Neural cell (in vitro differentiated cells): ENCODE measurements at regions not wholly inside any gene's neighbourhood (a gene's known extent, or its start where the extent isn't known, plus 50 kb on each side); places are given as distances from the start of the nearest gene placed in this dataset.

Experiments
- EP300 ChIP-seq: fragments of 450-650 bp; conservative IDR thresholded peaks from 2 replicates; pipeline ENCODE4 v1.6.1; 2014; ENCODE audit warnings: antibody characterized with exemption, mild to moderate bottlenecking, moderate library complexity; ENCODE audit not compliant: poor library complexity, severe bottlenecking
- SMC3 ChIP-seq: fragments of 450-650 bp; conservative IDR thresholded peaks from 2 replicates; pipeline ENCODE4 v1.6.1; 2014; ENCODE audit warnings: antibody characterized with exemption, mild to moderate bottlenecking, moderate library complexity; ENCODE audit not compliant: poor library complexity
- TAF1 ChIP-seq: IDR thresholded peaks from 2 replicates; pipeline ENCODE4 v1.6.1; 2012; ENCODE audit warnings: low read depth
- TF ChIP-seq, protein P1 (sequence below): fragments of 450-650 bp; IDR thresholded peaks from 2 replicates; pipeline ENCODE4 v1.5.1; 2014; ENCODE audit warnings: antibody characterized with exemption, mild to moderate bottlenecking, moderate library complexity; ENCODE audit not compliant: poor library complexity, severe bottlenecking
- TF ChIP-seq, protein P2 (sequence below): IDR thresholded peaks from 2 replicates; pipeline ENCODE4 v1.6.1; 2012; ENCODE audit warnings: borderline replicate concordance

DNA sequence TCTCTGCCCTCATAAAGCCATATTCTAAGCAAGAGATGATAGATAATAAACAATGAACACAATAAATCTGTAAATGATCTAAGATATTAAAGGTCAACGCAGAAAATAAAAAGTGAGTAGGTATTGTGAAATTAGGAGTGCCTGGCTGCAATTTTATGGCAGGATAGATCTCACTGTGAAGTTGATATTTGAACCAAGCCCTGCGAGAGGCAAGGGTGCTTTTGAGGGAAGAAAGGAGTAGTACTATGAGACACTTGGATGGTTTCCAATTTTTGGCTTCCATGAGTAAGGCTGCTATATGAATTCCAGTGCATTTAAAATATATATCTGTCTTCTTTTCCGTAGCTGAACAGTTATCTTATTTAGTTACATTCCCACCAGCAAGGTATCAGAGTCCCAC is 720.0 kb upstream of the CNTN5 start:
- TF ChIP-seq, protein P1, sequence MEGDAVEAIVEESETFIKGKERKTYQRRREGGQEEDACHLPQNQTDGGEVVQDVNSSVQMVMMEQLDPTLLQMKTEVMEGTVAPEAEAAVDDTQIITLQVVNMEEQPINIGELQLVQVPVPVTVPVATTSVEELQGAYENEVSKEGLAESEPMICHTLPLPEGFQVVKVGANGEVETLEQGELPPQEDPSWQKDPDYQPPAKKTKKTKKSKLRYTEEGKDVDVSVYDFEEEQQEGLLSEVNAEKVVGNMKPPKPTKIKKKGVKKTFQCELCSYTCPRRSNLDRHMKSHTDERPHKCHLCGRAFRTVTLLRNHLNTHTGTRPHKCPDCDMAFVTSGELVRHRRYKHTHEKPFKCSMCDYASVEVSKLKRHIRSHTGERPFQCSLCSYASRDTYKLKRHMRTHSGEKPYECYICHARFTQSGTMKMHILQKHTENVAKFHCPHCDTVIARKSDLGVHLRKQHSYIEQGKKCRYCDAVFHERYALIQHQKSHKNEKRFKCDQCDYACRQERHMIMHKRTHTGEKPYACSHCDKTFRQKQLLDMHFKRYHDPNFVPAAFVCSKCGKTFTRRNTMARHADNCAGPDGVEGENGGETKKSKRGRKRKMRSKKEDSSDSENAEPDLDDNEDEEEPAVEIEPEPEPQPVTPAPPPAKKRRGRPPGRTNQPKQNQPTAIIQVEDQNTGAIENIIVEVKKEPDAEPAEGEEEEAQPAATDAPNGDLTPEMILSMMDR = no peak
- TF ChIP-seq EP300 (no peak), SMC3 (no peak), TAF1 (no peak)
- TF ChIP-seq, protein P2, sequence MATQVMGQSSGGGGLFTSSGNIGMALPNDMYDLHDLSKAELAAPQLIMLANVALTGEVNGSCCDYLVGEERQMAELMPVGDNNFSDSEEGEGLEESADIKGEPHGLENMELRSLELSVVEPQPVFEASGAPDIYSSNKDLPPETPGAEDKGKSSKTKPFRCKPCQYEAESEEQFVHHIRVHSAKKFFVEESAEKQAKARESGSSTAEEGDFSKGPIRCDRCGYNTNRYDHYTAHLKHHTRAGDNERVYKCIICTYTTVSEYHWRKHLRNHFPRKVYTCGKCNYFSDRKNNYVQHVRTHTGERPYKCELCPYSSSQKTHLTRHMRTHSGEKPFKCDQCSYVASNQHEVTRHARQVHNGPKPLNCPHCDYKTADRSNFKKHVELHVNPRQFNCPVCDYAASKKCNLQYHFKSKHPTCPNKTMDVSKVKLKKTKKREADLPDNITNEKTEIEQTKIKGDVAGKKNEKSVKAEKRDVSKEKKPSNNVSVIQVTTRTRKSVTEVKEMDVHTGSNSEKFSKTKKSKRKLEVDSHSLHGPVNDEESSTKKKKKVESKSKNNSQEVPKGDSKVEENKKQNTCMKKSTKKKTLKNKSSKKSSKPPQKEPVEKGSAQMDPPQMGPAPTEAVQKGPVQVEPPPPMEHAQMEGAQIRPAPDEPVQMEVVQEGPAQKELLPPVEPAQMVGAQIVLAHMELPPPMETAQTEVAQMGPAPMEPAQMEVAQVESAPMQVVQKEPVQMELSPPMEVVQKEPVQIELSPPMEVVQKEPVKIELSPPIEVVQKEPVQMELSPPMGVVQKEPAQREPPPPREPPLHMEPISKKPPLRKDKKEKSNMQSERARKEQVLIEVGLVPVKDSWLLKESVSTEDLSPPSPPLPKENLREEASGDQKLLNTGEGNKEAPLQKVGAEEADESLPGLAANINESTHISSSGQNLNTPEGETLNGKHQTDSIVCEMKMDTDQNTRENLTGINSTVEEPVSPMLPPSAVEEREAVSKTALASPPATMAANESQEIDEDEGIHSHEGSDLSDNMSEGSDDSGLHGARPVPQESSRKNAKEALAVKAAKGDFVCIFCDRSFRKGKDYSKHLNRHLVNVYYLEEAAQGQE = no peak
